GM12878 (cell line): ENCODE measurements at regions not wholly inside any gene's neighbourhood (a gene's known extent, or its start where the extent isn't known, plus 50 kb on each side); places are given as distances from the start of the nearest gene placed in this dataset.

Experiments
- ATAC-seq: fragments of 200-7000 bp; cut with Tn5 transposase; 3 replicates; pipeline ENCODE4 v1.9.1; 2020; ENCODE audit warnings: mild to moderate bottlenecking, moderate library complexity
- BruUV-seq: library from RNA; stranded (reverse); fragments of 400-500 nt; replicated peaks from 2 replicates; lab custom pipeline; 2021; lab: Mats Ljungman, UMichigan
- CTCF ChIA-PET: fragments of 300-600 bp; sonication (Branson Sonifier 250); formaldehyde crosslinking; extraction: SDS; loops from one replicate; lab custom pipeline; 2021; ENCODE audit warnings: inconsistent platforms; lab: Yijun Ruan, JAX
- POLR2A ChIA-PET: fragments of 350-600 bp; formaldehyde crosslinking; extraction: SDS; loops from one replicate; lab custom pipeline; 2021; ENCODE audit warnings: inconsistent platforms; lab: Charles Lee
- RAD21 ChIA-PET: fragments of 300-600 bp; sonication (Branson Sonifier 250); formaldehyde crosslinking; loops from one replicate; lab custom pipeline; 2023; ENCODE audit warnings: antibody characterized with exemption; ENCODE audit not compliant: unreplicated experiment; lab: Charles Lee
- SMC1A ChIA-PET: fragments of 300-600 bp; sonication (Branson Sonifier 250); formaldehyde crosslinking; loops from one replicate; lab custom pipeline; 2023; ENCODE audit not compliant: unreplicated experiment, uncharacterized antibody; lab: Charles Lee
- DNase-seq: peaks from one replicate; pipeline ENCODE4 v3.0.0-alpha.2; 2011; ENCODE audit warnings: low read depth, low spot score
- FAIRE-seq: peaks from 3 replicates; lab custom pipeline; 2011; peaks lifted over from hg19 to GRCh38; lab: Jason Lieb, UNC
- H2AFZ ChIP-seq: 2 replicates; pipeline ENCODE4 v1.6.0; 2011; ENCODE audit warnings: low read depth, low read length, control low read depth; ENCODE audit not compliant: control insufficient read depth
- H3K27ac ChIP-seq: 2 replicates; pipeline ENCODE4 v1.5.1; 2011; ENCODE audit warnings: control low read depth; ENCODE audit not compliant: control insufficient read depth, insufficient read depth
- H3K27me3 ChIP-seq, 2 experiments: replicated peaks in 1 of 2; 2 replicates each; pipeline versions ENCODE4 v1.6.0 to v1.6.1; 2011; ENCODE audit warnings: low read length in 1 of 2; ENCODE audit not compliant: control insufficient read depth in 2 of 2, insufficient read depth in 2 of 2
- H3K36me3 ChIP-seq, 2 experiments: 2 replicates each; pipeline ENCODE4 v1.5.1; 2011; ENCODE audit warnings: low read length in 1 of 2; ENCODE audit not compliant: control insufficient read depth in 2 of 2, insufficient read depth in 2 of 2
- H3K4me1 ChIP-seq: 2 replicates; pipeline ENCODE4 v1.6.1; 2011; ENCODE audit warnings: mild to moderate bottlenecking, low read length, moderate library complexity, mixed read lengths; ENCODE audit not compliant: control insufficient read depth, insufficient read depth
- H3K4me2 ChIP-seq: 2 replicates; pipeline ENCODE4 v1.6.0; 2011; ENCODE audit warnings: control low read depth; ENCODE audit not compliant: control insufficient read depth, insufficient read depth
- H3K4me3 ChIP-seq: fragments of 200-600 bp; sonication (generic); 2 replicates; pipeline ENCODE4 v1.5.1; 2016
- H3K79me2 ChIP-seq: 2 replicates; pipeline ENCODE4 v1.6.0; 2011; ENCODE audit warnings: low read length; ENCODE audit not compliant: control insufficient read depth, insufficient read depth
- H3K9ac ChIP-seq: 2 replicates; pipeline ENCODE4 v1.8.0; 2011; ENCODE audit warnings: low read length, control low read depth, mixed read lengths; ENCODE audit not compliant: control insufficient read depth, insufficient read depth
- H3K9me3 ChIP-seq: replicated peaks from 3 replicates; pipeline ENCODE4 v1.5.1; 2011; ENCODE audit warnings: mild to moderate bottlenecking, low read length; ENCODE audit not compliant: control insufficient read depth, insufficient read depth
- H4K20me1 ChIP-seq: 2 replicates; pipeline ENCODE4 v1.6.0; 2011; ENCODE audit not compliant: control insufficient read depth, insufficient read depth
- BRCA1 ChIP-seq: IDR thresholded peaks from 2 replicates; pipeline ENCODE4 v1.6.1; 2011; ENCODE audit warnings: low read depth, low read length, improper control_type of control experiment
- CEBPB ChIP-seq, 2 experiments: fragments of 150-350 bp in 1 of 2; IDR thresholded peaks; 2 replicates each; pipeline ENCODE4 v1.6.1; 2012 to 2014; ENCODE audit warnings: low read depth in 2 of 2, low read length in 2 of 2, borderline replicate concordance in 1 of 2, inconsistent platforms in 1 of 2
- EGR1 ChIP-seq, 2 experiments: IDR thresholded peaks; 1 replicate in 1 of 2; 2 replicates in 1 of 2; pipeline ENCODE4 v1.6.1; 2011 to 2012; ENCODE audit warnings: low read depth in 2 of 2, low read length in 2 of 2, borderline replicate concordance in 1 of 2, mild to moderate bottlenecking in 1 of 2, moderate library complexity in 1 of 2
- EP300 ChIP-seq, 2 experiments: fragments of 150-350 bp in 1 of 2; IDR thresholded peaks; 2 replicates each; pipeline ENCODE4 v1.6.1; 2011 to 2012; ENCODE audit warnings: low read depth in 2 of 2, low read length in 2 of 2, borderline replicate concordance in 1 of 2, improper control_type of control experiment in 1 of 2, inconsistent platforms in 1 of 2; ENCODE audit not compliant: control insufficient read depth in 1 of 2
- EZH2 ChIP-seq: IDR thresholded peaks from 2 replicates; pipeline ENCODE4 v1.6.1; 2012; ENCODE audit warnings: low read depth, mild to moderate bottlenecking, control low read depth, inconsistent platforms, low read length, borderline replicate concordance; ENCODE audit not compliant: control insufficient read depth
- FOXM1 ChIP-seq: IDR thresholded peaks from 2 replicates; pipeline ENCODE4 v1.6.1; 2012; ENCODE audit warnings: low read depth, mild to moderate bottlenecking, inconsistent platforms, low read length, moderate library complexity
- IRF5 ChIP-seq: fragments of 450-650 bp; IDR thresholded peaks from 2 replicates; pipeline ENCODE4 v1.6.1; 2017; ENCODE audit warnings: borderline replicate concordance
- NFIC ChIP-seq: IDR thresholded peaks from 2 replicates; pipeline ENCODE4 v1.6.1; 2012; ENCODE audit warnings: low read depth, mild to moderate bottlenecking, inconsistent platforms, low read length, moderate library complexity
- TARDBP ChIP-seq: IDR thresholded peaks from 2 replicates; pipeline ENCODE4 v1.6.1; 2016; ENCODE audit warnings: borderline replicate concordance
- TCF12 ChIP-seq: IDR thresholded peaks from 2 replicates; pipeline ENCODE4 v1.6.1; 2011; ENCODE audit warnings: low read depth, mild to moderate bottlenecking, low read length
- YBX1 ChIP-seq: fragments of 450-650 bp; IDR thresholded peaks from 2 replicates; pipeline ENCODE4 v1.6.1; 2016; ENCODE audit warnings: antibody characterized with exemption
- WGBS: methylation state at CpG from one replicate; pipeline ENCODE4 v1.1.6; 2016; ENCODE audit warnings: low lambda C conversion rate; ENCODE audit not compliant: insufficient replicate concordance, insufficient coverage; ENCODE audit errors: missing lambda C conversion rate; 5-methylcytosine and 5-hydroxymethylcytosine counted together
- in situ Hi-C: fragments of 300-500 bp; cut with MboI; formaldehyde crosslinking; loops from 9 replicates; pipeline ENCODE4 v1.14.3; 2018; ENCODE audit warnings: mixed read lengths
- intact Hi-C: fragments of 100-400 bp; cut with micrococcal nuclease; formaldehyde crosslinking; loops from one replicate; pipeline ENCODE4 v1.14.2; 2022; ENCODE audit not compliant: unreplicated experiment
- TF ChIP-seq, protein P1 (sequence below): fragments of 450-650 bp; IDR thresholded peaks from 2 replicates; pipeline ENCODE4 v1.6.1; 2017; ENCODE audit warnings: mild to moderate bottlenecking
- TF ChIP-seq, protein P2 (sequence below): fragments of 450-650 bp; formaldehyde crosslinking; IDR thresholded peaks from 2 replicates; pipeline ENCODE4 v1.4.0; 2022; ENCODE audit warnings: mild to moderate bottlenecking, moderate library complexity

DNA sequence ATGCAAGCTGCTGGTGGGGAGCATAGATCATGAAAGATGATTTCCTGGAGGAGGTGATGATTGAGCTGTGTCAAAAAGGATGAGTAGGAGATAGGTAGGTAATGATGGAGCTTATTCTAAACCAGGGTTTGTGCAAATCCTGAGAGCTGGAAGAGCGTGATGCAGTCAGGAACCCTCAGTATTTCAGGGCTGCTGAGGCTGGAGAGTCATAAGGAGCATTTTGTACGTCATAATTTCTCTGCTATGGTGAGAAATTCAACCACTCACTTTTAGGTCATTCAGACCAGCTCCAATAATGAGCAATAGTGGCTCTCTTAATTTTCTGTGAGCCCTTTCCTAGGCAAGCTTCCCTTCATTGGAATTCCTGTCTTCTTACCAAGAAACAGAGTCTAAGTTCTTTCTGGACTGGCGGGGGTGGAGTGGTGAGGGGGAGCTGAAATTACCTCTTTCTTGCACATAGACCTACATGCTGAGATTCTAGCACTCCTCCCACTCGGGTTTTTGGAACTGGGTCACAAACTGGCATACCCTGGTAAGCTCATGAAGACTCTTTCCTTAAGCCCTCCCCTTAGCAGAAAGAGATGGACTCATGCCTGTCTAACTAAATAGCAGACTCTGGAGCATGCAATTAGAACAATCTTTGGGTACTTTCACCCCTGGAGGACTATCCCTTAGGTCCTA, 62.2 kb upstream of the MYCBP2 start:
- intact Hi-C loops (loop anchor here (2.0 kb wide), 1 partner anchor 40 kb away; no protein-coding TSS in a partner anchor), in situ Hi-C loops (no loop called here)
- FAIRE-seq (no peak), ATAC-seq (peak; percentile 56)
- peaks cover 9% of the 10 kb centered on the region; the same call in 1 of the 2 replicates for H3K4me1 ChIP-seq
- H3K27ac ChIP-seq: no peak overlapping the region
- WGBS: 15% methylated on average over 4 of the region's 4 CpGs
- BruUV-seq: no TSS peak
- H3K4me2 ChIP-seq: no peak overlapping the region
- TF ChIP-seq EP300 (IDR thresholded peaks at IDR 0.05; ENCODE audit: borderline replicate concordance in 1 of 2, control insufficient read depth in 1 of 2, low read depth in 2 of 2, low read length in 2 of 2) (no peak), FOXM1 (no peak), TCF12 (no peak), CEBPB (IDR thresholded peaks at IDR 0.05; ENCODE audit: borderline replicate concordance in 1 of 2, low read depth in 2 of 2, low read length in 2 of 2) (no peak), EZH2 (no peak), NFIC (no peak), TARDBP (no peak), BRCA1 (no peak), YBX1 (no peak), IRF5 (no peak), EGR1 (IDR thresholded peaks at IDR 0.05; ENCODE audit: borderline replicate concordance in 1 of 2, low read depth in 2 of 2, low read length in 2 of 2) (no peak)
- TF ChIP-seq, protein P1, sequence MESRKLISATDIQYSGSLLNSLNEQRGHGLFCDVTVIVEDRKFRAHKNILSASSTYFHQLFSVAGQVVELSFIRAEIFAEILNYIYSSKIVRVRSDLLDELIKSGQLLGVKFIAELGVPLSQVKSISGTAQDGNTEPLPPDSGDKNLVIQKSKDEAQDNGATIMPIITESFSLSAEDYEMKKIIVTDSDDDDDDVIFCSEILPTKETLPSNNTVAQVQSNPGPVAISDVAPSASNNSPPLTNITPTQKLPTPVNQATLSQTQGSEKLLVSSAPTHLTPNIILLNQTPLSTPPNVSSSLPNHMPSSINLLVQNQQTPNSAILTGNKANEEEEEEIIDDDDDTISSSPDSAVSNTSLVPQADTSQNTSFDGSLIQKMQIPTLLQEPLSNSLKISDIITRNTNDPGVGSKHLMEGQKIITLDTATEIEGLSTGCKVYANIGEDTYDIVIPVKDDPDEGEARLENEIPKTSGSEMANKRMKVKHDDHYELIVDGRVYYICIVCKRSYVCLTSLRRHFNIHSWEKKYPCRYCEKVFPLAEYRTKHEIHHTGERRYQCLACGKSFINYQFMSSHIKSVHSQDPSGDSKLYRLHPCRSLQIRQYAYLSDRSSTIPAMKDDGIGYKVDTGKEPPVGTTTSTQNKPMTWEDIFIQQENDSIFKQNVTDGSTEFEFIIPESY: no peak
- TF ChIP-seq, protein P2, sequence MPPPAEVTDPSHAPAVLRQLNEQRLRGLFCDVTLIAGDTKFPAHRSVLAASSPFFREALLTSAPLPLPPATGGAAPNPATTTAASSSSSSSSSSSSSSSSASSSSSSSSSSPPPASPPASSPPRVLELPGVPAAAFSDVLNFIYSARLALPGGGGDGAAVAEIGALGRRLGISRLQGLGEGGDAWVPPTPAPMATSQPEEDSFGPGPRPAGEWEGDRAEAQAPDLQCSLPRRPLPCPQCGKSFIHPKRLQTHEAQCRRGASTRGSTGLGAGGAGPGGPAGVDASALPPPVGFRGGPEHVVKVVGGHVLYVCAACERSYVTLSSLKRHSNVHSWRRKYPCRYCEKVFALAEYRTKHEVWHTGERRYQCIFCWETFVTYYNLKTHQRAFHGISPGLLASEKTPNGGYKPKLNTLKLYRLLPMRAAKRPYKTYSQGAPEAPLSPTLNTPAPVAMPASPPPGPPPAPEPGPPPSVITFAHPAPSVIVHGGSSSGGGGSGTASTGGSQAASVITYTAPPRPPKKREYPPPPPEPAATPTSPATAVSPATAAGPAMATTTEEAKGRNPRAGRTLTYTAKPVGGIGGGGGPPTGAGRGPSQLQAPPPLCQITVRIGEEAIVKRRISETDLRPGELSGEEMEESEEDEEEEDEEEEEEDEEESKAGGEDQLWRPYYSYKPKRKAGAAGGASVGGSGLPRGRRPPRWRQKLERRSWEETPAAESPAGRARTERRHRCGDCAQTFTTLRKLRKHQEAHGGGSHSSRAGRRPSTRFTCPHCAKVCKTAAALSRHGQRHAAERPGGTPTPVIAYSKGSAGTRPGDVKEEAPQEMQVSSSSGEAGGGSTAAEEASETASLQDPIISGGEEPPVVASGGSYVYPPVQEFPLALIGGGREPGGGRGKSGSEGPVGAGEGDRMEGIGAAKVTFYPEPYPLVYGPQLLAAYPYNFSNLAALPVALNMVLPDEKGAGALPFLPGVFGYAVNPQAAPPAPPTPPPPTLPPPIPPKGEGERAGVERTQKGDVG (CRISPR knock-in tag): no peak
- TF ChIP-seq, all 136 proteins: peak for 0
- no peak for DNase-seq
- Histone ChIP-seq H2AFZ (no peak overlapping the region), H3K9ac (no peak overlapping the region), H3K4me3 (no peak overlapping the region), H3K9me3 (no peaks in the 10 kb centered on the region; the same call in 2 of the 3 replicates), H4K20me1 (no peaks in the 10 kb centered on the region), H3K36me3 (no peaks in the 10 kb centered on the region), H3K79me2 (no peaks in the 10 kb centered on the region), H3K27me3 (no peaks in the 10 kb centered on the region)
- RAD21 ChIA-PET: interaction anchor here (1.0 to 2.4 kb wide), 9 partner anchors 9 to 90 kb away, joined by 3 to 12 read pairs (median 5); no protein-coding TSS in a partner anchor
- CTCF ChIA-PET: interaction anchor here (0.6 to 4.6 kb wide), 9 partner anchors 11 to 269 kb away, joined by 3 to 15 read pairs (median 3); no protein-coding TSS in a partner anchor
- SMC1A ChIA-PET: interaction anchor here (0.7 to 4.6 kb wide), 22 partner anchors 8 to 94 kb away, joined by 3 to 38 read pairs (median 5); partner anchors contain the start of gene MYCBP2
- POLR2A ChIA-PET: interaction anchor here (0.8 to 2.9 kb wide), 7 partner anchors 9 to 78 kb away, joined by 3 to 8 read pairs (median 3); no protein-coding TSS in a partner anchor
